ENCODE measurements at regions not wholly inside any gene's neighbourhood (a gene's known extent, or its start where the extent isn't known, plus 50 kb on each side); places are given as distances from the start of the nearest gene placed in this dataset.

DNA sequence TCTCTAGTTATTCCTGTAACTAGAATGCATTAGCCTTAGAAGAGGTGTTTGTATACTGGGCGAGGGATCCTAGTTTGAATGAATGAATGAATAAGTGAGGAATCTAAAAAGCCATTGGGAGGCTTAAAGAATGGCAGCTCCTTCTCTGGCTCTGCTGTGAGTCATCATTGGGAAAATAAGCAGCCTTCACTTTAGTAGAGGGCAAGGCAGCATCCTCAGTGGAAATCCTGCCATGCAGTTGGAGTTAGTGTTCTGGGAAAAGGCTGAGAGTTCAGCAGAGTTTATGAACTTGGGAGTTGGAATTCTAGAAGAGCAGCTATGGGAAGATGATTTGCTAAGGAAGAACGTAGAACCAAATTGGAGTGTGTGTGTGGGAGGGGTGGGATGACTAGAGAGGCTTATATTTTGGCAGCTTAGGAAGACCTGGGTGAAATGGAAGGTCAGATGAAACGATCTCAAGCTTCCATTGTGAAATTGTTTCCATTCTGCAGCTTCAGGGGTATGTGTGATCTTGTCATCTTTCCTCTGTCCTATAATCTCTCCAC, 120.8 kb downstream of the PTCSC3 start:
- CTCF ChIA-PET: no interaction called here
- no peak for ATAC-seq
- BruUV-seq (replicated peaks): no TSS peak
- in situ Hi-C loops (cut with HindIII; ENCODE audit: low pct_unique_long_range_greater_than_20kb, low sequenced_read_pairs): no loop called here
- Histone ChIP-seq H3K27ac (ENCODE audit: low read length) (no peak overlapping the region), H3K27me3 (ENCODE audit: control insufficient read depth, insufficient read depth, low read length) (no peaks in the 10 kb centered on the region; the same call in 1 of the 2 replicates), H3K36me3 (ENCODE audit: control insufficient read depth, insufficient read depth, low read length) (no peaks in the 10 kb centered on the region), H3K4me3 (ENCODE audit: low read depth in 2 of 2, low read length in 2 of 2) (no peak overlapping the region), H3K4me1 (ENCODE audit: control insufficient read depth, insufficient read depth, low read length) (no peaks in the 10 kb centered on the region), H3K9me3 (ENCODE audit: control insufficient read depth, insufficient read depth, low read depth, low read length) (no peaks in the 10 kb centered on the region)
- no peak for DNase-seq (ENCODE audit: low read depth, low spot score)
- POLR2A ChIA-PET: no interaction called here
- intact Hi-C loops (cut with micrococcal nuclease; ENCODE audit: unreplicated experiment): no loop called here
- TF ChIP-seq TCF7L2 (IDR thresholded peaks at IDR 0.05; ENCODE audit: low read depth, low read length) (no peak), POLR2AphosphoS5 (IDR thresholded peaks at IDR 0.05; ENCODE audit: low read depth, low read length) (no peak), SIN3A (IDR thresholded peaks at IDR 0.05; ENCODE audit: borderline replicate concordance, insufficient read depth, low read depth, low read length) (no peak)
- TF ChIP-seq, protein P1, sequence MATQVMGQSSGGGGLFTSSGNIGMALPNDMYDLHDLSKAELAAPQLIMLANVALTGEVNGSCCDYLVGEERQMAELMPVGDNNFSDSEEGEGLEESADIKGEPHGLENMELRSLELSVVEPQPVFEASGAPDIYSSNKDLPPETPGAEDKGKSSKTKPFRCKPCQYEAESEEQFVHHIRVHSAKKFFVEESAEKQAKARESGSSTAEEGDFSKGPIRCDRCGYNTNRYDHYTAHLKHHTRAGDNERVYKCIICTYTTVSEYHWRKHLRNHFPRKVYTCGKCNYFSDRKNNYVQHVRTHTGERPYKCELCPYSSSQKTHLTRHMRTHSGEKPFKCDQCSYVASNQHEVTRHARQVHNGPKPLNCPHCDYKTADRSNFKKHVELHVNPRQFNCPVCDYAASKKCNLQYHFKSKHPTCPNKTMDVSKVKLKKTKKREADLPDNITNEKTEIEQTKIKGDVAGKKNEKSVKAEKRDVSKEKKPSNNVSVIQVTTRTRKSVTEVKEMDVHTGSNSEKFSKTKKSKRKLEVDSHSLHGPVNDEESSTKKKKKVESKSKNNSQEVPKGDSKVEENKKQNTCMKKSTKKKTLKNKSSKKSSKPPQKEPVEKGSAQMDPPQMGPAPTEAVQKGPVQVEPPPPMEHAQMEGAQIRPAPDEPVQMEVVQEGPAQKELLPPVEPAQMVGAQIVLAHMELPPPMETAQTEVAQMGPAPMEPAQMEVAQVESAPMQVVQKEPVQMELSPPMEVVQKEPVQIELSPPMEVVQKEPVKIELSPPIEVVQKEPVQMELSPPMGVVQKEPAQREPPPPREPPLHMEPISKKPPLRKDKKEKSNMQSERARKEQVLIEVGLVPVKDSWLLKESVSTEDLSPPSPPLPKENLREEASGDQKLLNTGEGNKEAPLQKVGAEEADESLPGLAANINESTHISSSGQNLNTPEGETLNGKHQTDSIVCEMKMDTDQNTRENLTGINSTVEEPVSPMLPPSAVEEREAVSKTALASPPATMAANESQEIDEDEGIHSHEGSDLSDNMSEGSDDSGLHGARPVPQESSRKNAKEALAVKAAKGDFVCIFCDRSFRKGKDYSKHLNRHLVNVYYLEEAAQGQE (IDR thresholded peaks at IDR 0.05; ENCODE audit: insufficient read depth in 1 of 2, low read depth in 2 of 2, low read length in 1 of 2): no peak
- TF ChIP-seq, protein P2, sequence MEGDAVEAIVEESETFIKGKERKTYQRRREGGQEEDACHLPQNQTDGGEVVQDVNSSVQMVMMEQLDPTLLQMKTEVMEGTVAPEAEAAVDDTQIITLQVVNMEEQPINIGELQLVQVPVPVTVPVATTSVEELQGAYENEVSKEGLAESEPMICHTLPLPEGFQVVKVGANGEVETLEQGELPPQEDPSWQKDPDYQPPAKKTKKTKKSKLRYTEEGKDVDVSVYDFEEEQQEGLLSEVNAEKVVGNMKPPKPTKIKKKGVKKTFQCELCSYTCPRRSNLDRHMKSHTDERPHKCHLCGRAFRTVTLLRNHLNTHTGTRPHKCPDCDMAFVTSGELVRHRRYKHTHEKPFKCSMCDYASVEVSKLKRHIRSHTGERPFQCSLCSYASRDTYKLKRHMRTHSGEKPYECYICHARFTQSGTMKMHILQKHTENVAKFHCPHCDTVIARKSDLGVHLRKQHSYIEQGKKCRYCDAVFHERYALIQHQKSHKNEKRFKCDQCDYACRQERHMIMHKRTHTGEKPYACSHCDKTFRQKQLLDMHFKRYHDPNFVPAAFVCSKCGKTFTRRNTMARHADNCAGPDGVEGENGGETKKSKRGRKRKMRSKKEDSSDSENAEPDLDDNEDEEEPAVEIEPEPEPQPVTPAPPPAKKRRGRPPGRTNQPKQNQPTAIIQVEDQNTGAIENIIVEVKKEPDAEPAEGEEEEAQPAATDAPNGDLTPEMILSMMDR (IDR thresholded peaks at IDR 0.05): no peak

DNA sequence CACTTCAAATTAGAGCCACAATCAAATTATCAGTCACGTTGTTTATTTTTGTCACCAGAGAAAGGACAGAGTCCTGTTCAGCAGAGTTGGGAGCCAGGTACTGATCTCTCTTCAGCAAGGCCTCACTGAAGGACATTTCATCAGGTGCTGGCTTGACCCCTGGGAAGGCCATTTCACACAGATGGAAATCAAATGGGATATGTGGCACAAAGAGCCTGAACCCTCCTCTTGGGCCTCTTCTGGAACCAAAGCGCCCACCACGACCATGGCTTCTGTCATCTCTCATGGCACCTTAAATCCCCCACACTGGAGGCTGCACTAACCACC, 121.5 kb downstream of the PTCSC3 start:
- TF ChIP-seq, protein P2 (IDR thresholded peaks at IDR 0.05): no peak
- no peak for TF ChIP-seq TCF7L2 (IDR thresholded peaks at IDR 0.05; ENCODE audit: low read depth, low read length)
- TF ChIP-seq, protein P1 (IDR thresholded peaks at IDR 0.05; ENCODE audit: insufficient read depth in 1 of 2, low read depth in 2 of 2, low read length in 1 of 2): no peak
- no peak for TF ChIP-seq POLR2AphosphoS5 (IDR thresholded peaks at IDR 0.05; ENCODE audit: low read depth, low read length)
- no peak for TF ChIP-seq SIN3A (IDR thresholded peaks at IDR 0.05; ENCODE audit: borderline replicate concordance, insufficient read depth, low read depth, low read length)
- CTCF ChIA-PET: no interaction called here
- in situ Hi-C loops (cut with HindIII; ENCODE audit: low pct_unique_long_range_greater_than_20kb, low sequenced_read_pairs): no loop called here

More for the DNA sequence above, 121.5 kb downstream of the PTCSC3 start:
- BruUV-seq (replicated peaks): no TSS peak
- Histone ChIP-seq H3K36me3 (ENCODE audit: control insufficient read depth, insufficient read depth, low read length) (no peaks in the 10 kb centered on the region), H3K4me3 (ENCODE audit: low read depth in 2 of 2, low read length in 2 of 2) (no peak overlapping the region), H3K9me3 (ENCODE audit: control insufficient read depth, insufficient read depth, low read depth, low read length) (no peaks in the 10 kb centered on the region), H3K27me3 (ENCODE audit: control insufficient read depth, insufficient read depth, low read length) (no peaks in the 10 kb centered on the region; the same call in 1 of the 2 replicates), H3K4me1 (ENCODE audit: control insufficient read depth, insufficient read depth, low read length) (no peaks in the 10 kb centered on the region), H3K27ac (ENCODE audit: low read length) (no peak overlapping the region)
- intact Hi-C loops (cut with micrococcal nuclease; ENCODE audit: unreplicated experiment): no loop called here
- DNase-seq (ENCODE audit: low read depth, low spot score) (no peak), ATAC-seq (no peak)
- POLR2A ChIA-PET: no interaction called here

Data from Panc1 (cell line).